Fibroblast of pulmonary artery (primary cell): ENCODE measurements at regions not wholly inside any gene's neighbourhood (a gene's known extent, or its start where the extent isn't known, plus 50 kb on each side); places are given as distances from the start of the nearest gene placed in this dataset.

Source experiments
- DNase-seq: peaks from one replicate; pipeline ENCODE4 v3.0.0-alpha.2; 2010; ENCODE audit warnings: low read depth
- H3K4me3 ChIP-seq: replicated peaks from 2 replicates; pipeline ENCODE4 v1.5.1; 2011; ENCODE audit warnings: low read depth, mild to moderate bottlenecking, control low read depth, low read length, moderate library complexity
- CTCF ChIP-seq: IDR thresholded peaks from 2 replicates; pipeline ENCODE4 v1.5.1; 2011; ENCODE audit warnings: mild to moderate bottlenecking, control low read depth, low read length, inconsistent platforms; ENCODE audit errors: missing control alignments

GRCh38 chr9:12212860-12213259 lies 480.3 kb upstream of the TYRP1 start:
- no peak overlapping the region for H3K4me3 ChIP-seq
- DNase-seq, result no peak
- TF ChIP-seq CTCF, result no peak

GRCh38 chr9:12221470-12221869 lies 471.7 kb upstream of the TYRP1 start:
- no peak for DNase-seq
- H3K4me3 ChIP-seq, result no peak overlapping the region
- TF ChIP-seq CTCF, result no peak

GRCh38 chr9:12224449-12224848 lies 468.7 kb upstream of the TYRP1 start:
- no peak overlapping the region for H3K4me3 ChIP-seq
- no peak for TF ChIP-seq CTCF
- DNase-seq, result no peak

GRCh38 chr9:12230708-12231107 lies 462.5 kb upstream of the TYRP1 start:
- H3K4me3 ChIP-seq, result no peak overlapping the region
- DNase-seq, result no peak
- TF ChIP-seq CTCF, result no peak

- DNase-seq, result no peak
- TF ChIP-seq CTCF, result no peak
- no peak overlapping the region for H3K4me3 ChIP-seq
Observed at GRCh38 chr9:12231832-12232231, 461.4 kb upstream of the TYRP1 start.

GRCh38 chr9:12232836-12233235 lies 460.3 kb upstream of the TYRP1 start:
- TF ChIP-seq CTCF, result no peak

GRCh38 chr9:12253941-12254340 lies 439.2 kb upstream of the TYRP1 start:
- no peak for DNase-seq
- TF ChIP-seq CTCF, result no peak
- no peak overlapping the region for H3K4me3 ChIP-seq

More at GRCh38 chr9:12232836-12233235, 460.3 kb upstream of the TYRP1 start:
- no peak for DNase-seq
- H3K4me3 ChIP-seq, result no peak overlapping the region
